GM13977 (cell line): ENCODE measurements at regions not wholly inside any gene's neighbourhood (a gene's known extent, or its start where the extent isn't known, plus 50 kb on each side); places are given as distances from the start of the nearest gene placed in this dataset.
"Not testable (repeated sequence)": the region's sequence is repeated elsewhere in the genome, so short reads cannot be mapped to it uniquely, and the experiment has no call there.

ENCODE experiments used
- DNase-seq: peaks from one replicate; pipeline ENCODE4 v3.0.0; 2012; ENCODE audit warnings: low spot score
- in situ Hi-C: fragments of 300-500 bp; cut with MboI; formaldehyde crosslinking; loops from one replicate; pipeline ENCODE4 v1.12.0; 2022; ENCODE audit warnings: low sequenced_read_pairs, low pct_unique_long_range_greater_than_20kb, mixed read lengths, inconsistent platforms; ENCODE audit not compliant: unreplicated experiment
- TF ChIP-seq, protein P1 (sequence below): IDR thresholded peaks from 2 replicates; pipeline ENCODE4 v1.5.1; 2012; ENCODE audit warnings: mild to moderate bottlenecking, control low read depth; ENCODE audit not compliant: insufficient read depth; ENCODE audit errors: extremely low read depth, missing control alignments

DNA sequence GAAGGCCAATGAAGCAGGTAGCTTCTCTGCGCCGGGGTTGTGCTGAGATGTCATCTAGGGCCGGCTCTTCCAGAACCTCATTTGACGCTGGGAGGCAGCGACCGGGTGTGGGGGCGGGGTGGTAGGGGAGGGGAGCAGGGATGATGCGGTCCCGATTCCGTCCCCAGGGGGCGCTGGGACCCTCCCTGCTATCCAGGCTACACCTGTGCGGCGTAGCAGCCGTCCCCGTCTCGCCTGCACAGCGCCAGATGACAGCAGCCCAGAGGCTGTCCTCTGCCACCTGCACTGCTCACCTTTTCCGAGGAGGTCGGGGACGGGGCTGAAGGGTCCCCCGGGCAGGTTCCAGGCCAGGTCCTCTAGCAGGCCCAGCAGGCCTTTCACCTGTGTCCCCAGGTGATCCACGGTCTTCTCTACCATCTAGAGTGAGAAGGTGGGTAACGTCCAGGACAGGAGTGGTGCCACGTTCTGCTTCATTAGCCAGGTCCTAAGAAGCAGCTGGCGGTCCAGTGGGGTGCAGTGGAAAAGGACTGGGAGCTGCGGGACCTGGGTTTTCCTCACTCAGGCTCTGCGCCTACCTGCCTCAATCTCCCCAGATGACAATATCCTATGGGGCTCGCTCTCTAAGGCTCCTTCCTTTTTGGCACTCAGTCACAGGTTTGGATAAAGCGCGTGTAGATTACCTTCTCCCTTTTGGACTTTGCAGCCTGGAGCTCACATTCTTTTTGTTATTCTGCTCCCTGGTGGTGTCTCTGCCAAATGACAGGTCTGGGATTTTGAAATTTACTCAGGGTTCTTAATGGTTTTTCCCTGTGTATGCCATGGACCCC is 56.0 kb upstream of the RAB6C start:
- in situ Hi-C loops, result no loop called here
- peak; percentile 27 for DNase-seq
- TF ChIP-seq, protein P1, sequence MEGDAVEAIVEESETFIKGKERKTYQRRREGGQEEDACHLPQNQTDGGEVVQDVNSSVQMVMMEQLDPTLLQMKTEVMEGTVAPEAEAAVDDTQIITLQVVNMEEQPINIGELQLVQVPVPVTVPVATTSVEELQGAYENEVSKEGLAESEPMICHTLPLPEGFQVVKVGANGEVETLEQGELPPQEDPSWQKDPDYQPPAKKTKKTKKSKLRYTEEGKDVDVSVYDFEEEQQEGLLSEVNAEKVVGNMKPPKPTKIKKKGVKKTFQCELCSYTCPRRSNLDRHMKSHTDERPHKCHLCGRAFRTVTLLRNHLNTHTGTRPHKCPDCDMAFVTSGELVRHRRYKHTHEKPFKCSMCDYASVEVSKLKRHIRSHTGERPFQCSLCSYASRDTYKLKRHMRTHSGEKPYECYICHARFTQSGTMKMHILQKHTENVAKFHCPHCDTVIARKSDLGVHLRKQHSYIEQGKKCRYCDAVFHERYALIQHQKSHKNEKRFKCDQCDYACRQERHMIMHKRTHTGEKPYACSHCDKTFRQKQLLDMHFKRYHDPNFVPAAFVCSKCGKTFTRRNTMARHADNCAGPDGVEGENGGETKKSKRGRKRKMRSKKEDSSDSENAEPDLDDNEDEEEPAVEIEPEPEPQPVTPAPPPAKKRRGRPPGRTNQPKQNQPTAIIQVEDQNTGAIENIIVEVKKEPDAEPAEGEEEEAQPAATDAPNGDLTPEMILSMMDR, result peak; percentile 49

DNA sequence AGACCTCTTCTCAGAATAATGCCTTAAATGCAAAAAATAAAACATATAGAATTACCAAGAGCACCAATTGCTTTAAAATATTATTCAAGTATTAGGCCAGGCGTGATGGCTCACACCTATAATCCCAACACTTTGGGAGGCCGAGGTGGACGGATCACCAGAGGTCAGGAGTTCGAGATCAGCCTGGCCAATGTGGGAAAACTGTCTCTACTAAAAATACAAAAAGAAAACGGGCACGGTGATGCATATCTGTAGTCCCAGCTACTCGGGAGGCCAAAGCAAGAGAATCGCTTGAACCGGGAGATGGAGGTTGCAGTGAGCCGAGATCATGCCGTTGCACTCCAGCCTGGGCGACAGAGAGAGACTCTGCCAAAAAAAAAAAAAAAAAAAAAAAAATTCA is 55.4 kb upstream of the RAB6C start:
- in situ Hi-C loops, DNase-seq: not testable (repeated sequence)

DNA sequence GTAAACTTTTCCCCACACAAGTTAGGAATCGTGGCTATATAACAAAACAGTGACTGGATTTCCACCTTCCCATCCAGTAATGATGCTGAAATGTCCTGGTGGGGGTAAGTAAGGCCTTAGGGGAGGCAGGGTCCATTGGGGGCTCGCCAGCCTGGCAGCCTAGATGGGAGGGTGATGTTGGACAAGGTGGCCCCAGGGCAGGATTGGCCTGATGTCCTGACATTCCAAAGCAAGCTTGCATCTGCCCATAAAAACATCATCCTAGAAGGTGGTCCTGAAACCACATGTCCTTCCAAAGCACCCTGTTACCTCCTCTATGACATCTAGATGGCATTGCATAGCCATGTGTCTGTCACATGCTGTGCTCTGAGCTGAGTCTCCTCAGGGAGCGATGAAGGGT is 54.1 kb upstream of the RAB6C start:
- TF ChIP-seq, protein P1, result no peak
- in situ Hi-C loops, result loop anchor here (25.0 kb wide), 1 partner anchor 387 kb away; no protein-coding TSS in a partner anchor
- DNase-seq, result no peak

DNA sequence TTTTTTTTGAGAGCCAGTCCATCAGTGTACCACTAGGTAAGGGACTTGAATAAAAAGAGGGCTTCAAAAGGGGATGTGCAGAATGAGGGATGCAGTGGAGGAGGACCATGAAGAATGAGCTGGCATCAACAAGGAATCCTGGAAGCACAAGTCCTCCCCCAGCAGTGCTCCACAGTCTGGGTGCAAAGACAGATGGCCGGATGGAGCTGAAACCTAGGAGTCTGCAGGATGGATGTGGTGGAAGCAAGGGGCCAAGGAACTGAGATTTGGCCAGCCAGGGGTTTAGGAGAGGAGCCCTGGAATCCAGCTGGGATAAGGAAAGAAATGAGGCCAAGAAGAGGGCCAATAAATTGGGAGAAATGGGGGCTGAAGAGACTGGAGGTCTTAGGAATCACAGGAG is 51.8 kb upstream of the RAB6C start:
- in situ Hi-C loops, result loop anchor here (25.0 kb wide), 1 partner anchor 385 kb away; no protein-coding TSS in a partner anchor
- TF ChIP-seq, protein P1, result no peak
- no peak for DNase-seq

DNA sequence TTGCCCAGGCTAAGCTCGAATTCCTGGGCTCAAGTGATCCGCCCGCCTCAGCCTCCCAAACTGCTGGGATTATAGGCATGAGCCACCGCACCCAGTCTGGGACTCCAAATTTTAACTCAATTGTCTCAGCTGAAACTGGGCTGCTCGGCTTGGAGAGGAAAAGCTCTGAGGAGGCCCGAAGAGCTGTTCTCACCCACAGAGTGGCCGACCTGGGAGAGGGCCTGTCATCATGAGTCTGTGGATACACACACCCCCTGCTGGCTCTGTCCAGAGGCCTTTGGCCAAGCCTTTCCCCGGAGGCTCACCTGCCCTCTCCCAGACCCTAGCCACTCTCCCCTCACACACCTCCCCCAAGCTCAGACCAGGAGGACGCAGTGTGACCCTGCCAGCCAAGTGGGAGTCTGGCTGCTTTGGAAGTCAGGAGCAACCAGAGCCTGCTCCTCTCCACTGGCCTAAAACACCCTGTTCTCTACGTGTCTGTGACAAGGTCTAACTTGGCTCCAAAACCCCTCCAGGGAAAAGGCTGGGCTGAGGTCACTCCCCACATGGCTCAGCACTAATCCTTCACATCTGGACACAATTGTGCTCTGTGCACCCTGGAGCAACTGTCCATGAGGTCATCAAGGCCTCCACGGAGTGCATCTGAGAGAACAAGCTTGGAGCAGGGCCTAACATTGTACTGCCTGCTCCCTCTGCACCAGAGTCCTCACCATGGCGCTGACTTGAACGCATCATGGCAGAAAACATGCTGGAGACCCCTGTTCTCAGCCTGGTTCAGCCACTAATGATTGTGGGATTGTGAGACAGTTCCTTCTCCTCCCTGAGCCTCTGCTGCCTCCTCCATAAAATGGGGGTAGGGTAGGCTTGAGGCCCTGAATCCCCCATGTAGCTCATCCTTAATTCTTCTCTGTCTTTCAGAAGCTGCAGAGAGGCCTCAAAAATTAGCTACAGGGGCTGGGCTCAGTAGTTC is 49.9 kb upstream of the RAB6C start:
- TF ChIP-seq, protein P1, result no peak
- in situ Hi-C loops, result loop anchor here (25.0 kb wide), 1 partner anchor 383 kb away; no protein-coding TSS in a partner anchor
- no peak for DNase-seq
